MM.1S (cell line): ENCODE measurements at regions not wholly inside any gene's neighbourhood (a gene's known extent, or its start where the extent isn't known, plus 50 kb on each side); places are given as distances from the start of the nearest gene placed in this dataset.

Experiments
- EZH2 ChIP-seq: fragments of 300-600 bp; sonication (generic); optimal IDR thresholded peaks from 2 replicates; pipeline ENCODE3; 2017; ENCODE audit warnings: low read depth, mild to moderate bottlenecking, antibody characterized with exemption, low read length, mixed read lengths
- EZH2phosphoT487 ChIP-seq: fragments of 300-600 bp; sonication (generic); IDR thresholded peaks from 2 replicates; pipeline ENCODE4 v1.6.1; 2018; ENCODE audit warnings: antibody characterized with exemption, low read length
- TF ChIP-seq, protein P1 (sequence below): fragments of 300-600 bp; sonication (generic); IDR thresholded peaks from 2 replicates; pipeline ENCODE4 v1.5.1; 2016; ENCODE audit warnings: antibody characterized with exemption, low read length, mixed read lengths

DNA sequence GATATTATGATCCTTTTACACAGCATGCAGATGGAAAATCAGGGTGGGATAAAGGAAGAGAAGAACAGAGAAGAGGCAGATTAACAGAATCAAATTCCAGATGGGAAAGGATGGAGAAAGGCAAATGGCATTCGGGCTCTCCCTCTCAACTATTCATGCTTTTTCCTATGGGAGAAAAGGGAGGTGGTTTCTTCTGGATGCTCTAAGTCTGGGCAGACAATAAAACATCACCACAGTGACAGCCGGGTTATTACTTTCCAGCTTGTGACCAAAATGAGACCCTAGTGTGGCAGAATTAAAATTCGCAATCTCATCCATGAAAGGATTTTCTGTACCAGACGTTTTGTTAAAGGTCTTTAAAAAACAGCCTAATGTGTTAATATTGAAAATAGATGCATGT, 440.7 kb downstream of the RND3 start:
- TF ChIP-seq, protein P1, sequence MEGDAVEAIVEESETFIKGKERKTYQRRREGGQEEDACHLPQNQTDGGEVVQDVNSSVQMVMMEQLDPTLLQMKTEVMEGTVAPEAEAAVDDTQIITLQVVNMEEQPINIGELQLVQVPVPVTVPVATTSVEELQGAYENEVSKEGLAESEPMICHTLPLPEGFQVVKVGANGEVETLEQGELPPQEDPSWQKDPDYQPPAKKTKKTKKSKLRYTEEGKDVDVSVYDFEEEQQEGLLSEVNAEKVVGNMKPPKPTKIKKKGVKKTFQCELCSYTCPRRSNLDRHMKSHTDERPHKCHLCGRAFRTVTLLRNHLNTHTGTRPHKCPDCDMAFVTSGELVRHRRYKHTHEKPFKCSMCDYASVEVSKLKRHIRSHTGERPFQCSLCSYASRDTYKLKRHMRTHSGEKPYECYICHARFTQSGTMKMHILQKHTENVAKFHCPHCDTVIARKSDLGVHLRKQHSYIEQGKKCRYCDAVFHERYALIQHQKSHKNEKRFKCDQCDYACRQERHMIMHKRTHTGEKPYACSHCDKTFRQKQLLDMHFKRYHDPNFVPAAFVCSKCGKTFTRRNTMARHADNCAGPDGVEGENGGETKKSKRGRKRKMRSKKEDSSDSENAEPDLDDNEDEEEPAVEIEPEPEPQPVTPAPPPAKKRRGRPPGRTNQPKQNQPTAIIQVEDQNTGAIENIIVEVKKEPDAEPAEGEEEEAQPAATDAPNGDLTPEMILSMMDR = no peak
- TF ChIP-seq EZH2 (no peak), EZH2phosphoT487 (no peak)
